ENCODE measurements at regions not wholly inside any gene's neighbourhood (a gene's known extent, or its start where the extent isn't known, plus 50 kb on each side); places are given as distances from the start of the nearest gene placed in this dataset.

DNA sequence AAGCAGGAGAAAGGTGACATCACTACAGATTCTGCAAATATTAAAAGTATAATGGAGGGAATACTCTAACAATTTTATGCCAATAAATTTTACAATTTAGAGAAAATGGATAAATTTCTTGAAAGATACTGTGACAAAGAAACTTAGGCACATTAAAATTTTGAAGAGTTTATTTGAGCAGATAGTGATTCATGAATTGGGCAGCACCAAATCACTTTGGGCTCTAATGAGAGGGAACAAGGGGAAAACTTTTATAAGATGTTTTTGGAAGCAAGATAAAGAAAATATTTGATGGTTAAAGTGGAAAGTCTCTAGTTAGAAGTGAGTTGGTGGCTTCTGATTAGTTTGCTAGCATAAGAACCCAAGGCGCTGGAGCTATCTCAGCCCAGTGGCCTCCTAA is 55.2 kb upstream of the FMN2 start:
- TF ChIP-seq, protein P1, sequence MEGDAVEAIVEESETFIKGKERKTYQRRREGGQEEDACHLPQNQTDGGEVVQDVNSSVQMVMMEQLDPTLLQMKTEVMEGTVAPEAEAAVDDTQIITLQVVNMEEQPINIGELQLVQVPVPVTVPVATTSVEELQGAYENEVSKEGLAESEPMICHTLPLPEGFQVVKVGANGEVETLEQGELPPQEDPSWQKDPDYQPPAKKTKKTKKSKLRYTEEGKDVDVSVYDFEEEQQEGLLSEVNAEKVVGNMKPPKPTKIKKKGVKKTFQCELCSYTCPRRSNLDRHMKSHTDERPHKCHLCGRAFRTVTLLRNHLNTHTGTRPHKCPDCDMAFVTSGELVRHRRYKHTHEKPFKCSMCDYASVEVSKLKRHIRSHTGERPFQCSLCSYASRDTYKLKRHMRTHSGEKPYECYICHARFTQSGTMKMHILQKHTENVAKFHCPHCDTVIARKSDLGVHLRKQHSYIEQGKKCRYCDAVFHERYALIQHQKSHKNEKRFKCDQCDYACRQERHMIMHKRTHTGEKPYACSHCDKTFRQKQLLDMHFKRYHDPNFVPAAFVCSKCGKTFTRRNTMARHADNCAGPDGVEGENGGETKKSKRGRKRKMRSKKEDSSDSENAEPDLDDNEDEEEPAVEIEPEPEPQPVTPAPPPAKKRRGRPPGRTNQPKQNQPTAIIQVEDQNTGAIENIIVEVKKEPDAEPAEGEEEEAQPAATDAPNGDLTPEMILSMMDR (conservative IDR thresholded peaks at IDR 0.05; ENCODE audit: low read depth, low read length), result no peak
- no peak for TF ChIP-seq EZH2 (IDR thresholded peaks at IDR 0.05; ENCODE audit: low read length, unreplicated experiment)
- TF ChIP-seq EZH2phosphoT487 (IDR thresholded peaks at IDR 0.05; ENCODE audit: borderline replicate concordance, low read length), result no peak
- ATAC-seq, result no peak
- DNase-seq, result no peak
- H3K4me3 ChIP-seq (ENCODE audit: low read length), result no peak overlapping the region
- H2AFZ ChIP-seq (ENCODE audit: low read length), result no peak overlapping the region
- no peak overlapping the region for H3K27ac ChIP-seq (ENCODE audit: low read length)
- H3K36me3 ChIP-seq (ENCODE audit: low read depth, low read length), result no peaks in the 10 kb centered on the region
- intact Hi-C loops (cut with micrococcal nuclease), result no loop called here
- H3K9me2 ChIP-seq (replicated peaks; ENCODE audit: low read length), result no peaks in the 10 kb centered on the region
- no peaks in the 10 kb centered on the region for H3K79me2 ChIP-seq (ENCODE audit: low read length)
- no TSS peak for BruUV-seq (replicated peaks)
- no peaks in the 10 kb centered on the region for H4K20me1 ChIP-seq (ENCODE audit: low read length)
- no peaks in the 10 kb centered on the region for H3K9me3 ChIP-seq (ENCODE audit: low read length)
- H3K4me1 ChIP-seq (ENCODE audit: insufficient read depth, low read length), result peaks cover 19% of the 10 kb centered on the region
- no peaks in the 10 kb centered on the region for H3F3A ChIP-seq (ENCODE audit: low read length, unreplicated experiment)
- no peak overlapping the region for H3K4me2 ChIP-seq (ENCODE audit: low read length)
- H3K27me3 ChIP-seq (ENCODE audit: low read length), result no peaks in the 10 kb centered on the region
- ChIA-PET POLR2A (ENCODE audit: unreplicated experiment) (no interaction called here), CTCF (no interaction called here)
- no peak overlapping the region for H3K9ac ChIP-seq (ENCODE audit: low read length)

Data from PC-3 (cell line).